Hepatocyte (in vitro differentiated cells): ENCODE measurements at regions not wholly inside any gene's neighbourhood (a gene's known extent, or its start where the extent isn't known, plus 50 kb on each side); places are given as distances from the start of the nearest gene placed in this dataset.

ENCODE experiments used
- DNase-seq: peaks from one replicate; pipeline ENCODE4 v3.0.0-alpha.2; 2016; ENCODE audit warnings: low spot score
- H2AFZ ChIP-seq: fragments of 200-600 bp; sonication (generic); 2 replicates; pipeline ENCODE4 v1.6.0; 2016; ENCODE audit warnings: antibody characterized with exemption, mild to moderate bottlenecking
- H3K27ac ChIP-seq: fragments of 200-600 bp; sonication (generic); 2 replicates; pipeline ENCODE4 v1.5.1; 2016; ENCODE audit warnings: mild to moderate bottlenecking
- H3K27me3 ChIP-seq: fragments of 200-600 bp; sonication (generic); 2 replicates; pipeline ENCODE4 v1.6.1; 2016
- H3K36me3 ChIP-seq: fragments of 200-600 bp; sonication (generic); replicated peaks from 2 replicates; pipeline ENCODE4 v1.5.1; 2016; ENCODE audit warnings: low read depth; ENCODE audit not compliant: insufficient read depth
- H3K4me1 ChIP-seq: fragments of 200-600 bp; sonication (generic); 2 replicates; pipeline ENCODE4 v1.5.1; 2016; ENCODE audit warnings: mild to moderate bottlenecking, moderate library complexity; ENCODE audit not compliant: insufficient read depth
- H3K4me2 ChIP-seq: fragments of 200-600 bp; sonication (generic); 2 replicates; pipeline ENCODE4 v1.6.0; 2016
- H3K4me3 ChIP-seq: fragments of 200-600 bp; sonication (generic); 2 replicates; pipeline ENCODE4 v1.5.1; 2016; ENCODE audit warnings: mild to moderate bottlenecking
- H3K79me2 ChIP-seq: fragments of 200-600 bp; sonication (generic); 2 replicates; pipeline ENCODE4 v1.6.0; 2017; ENCODE audit warnings: mild to moderate bottlenecking
- H3K9me2 ChIP-seq: fragments of 200-600 bp; sonication (generic); replicated peaks from 2 replicates; pipeline ENCODE4 v1.6.0; 2017; ENCODE audit warnings: mild to moderate bottlenecking; ENCODE audit not compliant: insufficient read depth
- H3K9me3 ChIP-seq: fragments of 200-600 bp; sonication (generic); 2 replicates; pipeline ENCODE4 v1.5.1; 2016; ENCODE audit warnings: low read depth, mild to moderate bottlenecking
- H4K20me1 ChIP-seq: fragments of 200-600 bp; sonication (generic); 2 replicates; pipeline ENCODE4 v1.6.0; 2016; ENCODE audit warnings: mild to moderate bottlenecking; ENCODE audit not compliant: insufficient read depth, poor library complexity, severe bottlenecking
- CTCF ChIP-seq: fragments of 200-600 bp; sonication (generic); IDR thresholded peaks from 2 replicates; pipeline ENCODE4 v1.5.1; 2016; ENCODE audit warnings: antibody characterized with exemption, mild to moderate bottlenecking; ENCODE audit not compliant: poor library complexity
- EZH2 ChIP-seq: fragments of 200-600 bp; sonication (generic); IDR thresholded peaks from 2 replicates; pipeline ENCODE4 v1.6.1; 2016; ENCODE audit warnings: antibody characterized with exemption, mild to moderate bottlenecking, borderline replicate concordance
- EZH2phosphoT487 ChIP-seq: fragments of 200-600 bp; sonication (generic); IDR thresholded peaks from one replicate; pipeline ENCODE4 v1.6.1; 2018; ENCODE audit warnings: antibody characterized with exemption, mild to moderate bottlenecking, low read depth, moderate library complexity; ENCODE audit not compliant: unreplicated experiment, severe bottlenecking
- WGBS: methylation state at CpG from one replicate; pipeline ENCODE4 v1.1.6; 2016; ENCODE audit warnings: low lambda C conversion rate; ENCODE audit errors: missing lambda C conversion rate; 5-methylcytosine and 5-hydroxymethylcytosine counted together

- Histone ChIP-seq H3K27ac (no peak overlapping the region), H3K9me2 (no peaks in the 10 kb centered on the region), H3K79me2 (no peaks in the 10 kb centered on the region), H3K4me1 (no peaks in the 10 kb centered on the region), H3K4me3 (no peak overlapping the region), H3K36me3 (no peaks in the 10 kb centered on the region), H3K9me3 (no peaks in the 10 kb centered on the region), H2AFZ (no peak overlapping the region), H3K27me3 (no peaks in the 10 kb centered on the region), H3K4me2 (no peak overlapping the region), H4K20me1 (no peaks in the 10 kb centered on the region)
- 31% methylated on average over 4 of the region's 4 CpGs for WGBS
- DNase-seq: peak; percentile 4
- no peak for TF ChIP-seq EZH2phosphoT487
- TF ChIP-seq EZH2: no peak
- no peak for TF ChIP-seq CTCF
Observed at GRCh38 chr16:17018585-17018939, 452.2 kb downstream of the XYLT1 start.

GRCh38 chr16:17019366-17019765 lies 451.4 kb downstream of the XYLT1 start:
- H3K4me2 ChIP-seq: no peak overlapping the region
- no peaks in the 10 kb centered on the region for H3K4me1 ChIP-seq
- no peaks in the 10 kb centered on the region for H3K9me3 ChIP-seq
- H3K36me3 ChIP-seq: no peaks in the 10 kb centered on the region
- H2AFZ ChIP-seq: no peak overlapping the region
- H3K79me2 ChIP-seq: no peaks in the 10 kb centered on the region
- no peaks in the 10 kb centered on the region for H3K27me3 ChIP-seq
- H3K9me2 ChIP-seq: no peaks in the 10 kb centered on the region
- TF ChIP-seq EZH2phosphoT487: no peak
- no peak for TF ChIP-seq EZH2
- no peak for TF ChIP-seq CTCF
- no peaks in the 10 kb centered on the region for H4K20me1 ChIP-seq
- no peak overlapping the region for H3K27ac ChIP-seq
- DNase-seq: no peak
- H3K4me3 ChIP-seq: no peak overlapping the region

GRCh38 chr16:17023606-17024005 lies 447.2 kb downstream of the XYLT1 start:
- TF ChIP-seq EZH2 (no peak), CTCF (no peak), EZH2phosphoT487 (no peak)
- Histone ChIP-seq H2AFZ (no peak overlapping the region), H3K27me3 (no peaks in the 10 kb centered on the region), H3K79me2 (no peaks in the 10 kb centered on the region), H3K4me1 (no peaks in the 10 kb centered on the region), H3K36me3 (no peaks in the 10 kb centered on the region), H3K9me3 (no peaks in the 10 kb centered on the region), H3K4me2 (no peak overlapping the region), H3K4me3 (no peak overlapping the region), H4K20me1 (no peaks in the 10 kb centered on the region), H3K27ac (no peak overlapping the region), H3K9me2 (no peaks in the 10 kb centered on the region)
- WGBS: 82% methylated on average over 4 of the region's 4 CpGs
- no peak for DNase-seq

GRCh38 chr16:17024514-17024913 lies 446.2 kb downstream of the XYLT1 start:
- no peak overlapping the region for H3K4me3 ChIP-seq
- H3K9me3 ChIP-seq: no peaks in the 10 kb centered on the region
- no peak overlapping the region for H3K27ac ChIP-seq
- no peaks in the 10 kb centered on the region for H3K36me3 ChIP-seq
- no peak overlapping the region for H2AFZ ChIP-seq
- H4K20me1 ChIP-seq: no peaks in the 10 kb centered on the region
- no peak overlapping the region for H3K4me2 ChIP-seq
- no peaks in the 10 kb centered on the region for H3K4me1 ChIP-seq
- no peak for DNase-seq
- 88% methylated on average over 7 of the region's 7 CpGs for WGBS
- no peaks in the 10 kb centered on the region for H3K9me2 ChIP-seq
- no peaks in the 10 kb centered on the region for H3K79me2 ChIP-seq
- TF ChIP-seq CTCF (no peak), EZH2 (no peak), EZH2phosphoT487 (no peak)
- no peaks in the 10 kb centered on the region for H3K27me3 ChIP-seq
